BLaER1 (cell line): ENCODE measurements at regions not wholly inside any gene's neighbourhood (a gene's known extent, or its start where the extent isn't known, plus 50 kb on each side); places are given as distances from the start of the nearest gene placed in this dataset.

Experiments
- H3K27ac ChIP-seq: shearing (Covaris generic); formaldehyde crosslinking; 2 replicates; pipeline ENCODE4 v1.8.1; 2022
- H3K27me3 ChIP-seq: shearing (Covaris generic); formaldehyde crosslinking; 2 replicates; pipeline ENCODE4 v1.8.1; 2022
- H3K36me3 ChIP-seq: shearing (Covaris generic); formaldehyde crosslinking; 2 replicates; pipeline ENCODE4 v1.8.1; 2022
- H3K4me1 ChIP-seq: shearing (Covaris generic); formaldehyde crosslinking; 2 replicates; pipeline ENCODE4 v1.8.1; 2022
- H3K4me2 ChIP-seq: shearing (Covaris generic); formaldehyde crosslinking; 2 replicates; pipeline ENCODE4 v1.8.1; 2022
- H3K4me3 ChIP-seq: shearing (Covaris generic); formaldehyde crosslinking; 2 replicates; pipeline ENCODE4 v1.8.1; 2022
- H3K9ac ChIP-seq: shearing (Covaris generic); formaldehyde crosslinking; 2 replicates; pipeline ENCODE4 v1.8.1; 2022
- H3K9me3 ChIP-seq: shearing (Covaris generic); formaldehyde crosslinking; 2 replicates; pipeline ENCODE4 v1.8.1; 2022
- H4K20me1 ChIP-seq: shearing (Covaris generic); formaldehyde crosslinking; 2 replicates; pipeline ENCODE4 v1.8.1; 2022
- Cebpa-rat ChIP-seq: shearing (Covaris generic); IDR thresholded peaks from 2 replicates; pipeline ENCODE4 v1.8.1; 2022

DNA sequence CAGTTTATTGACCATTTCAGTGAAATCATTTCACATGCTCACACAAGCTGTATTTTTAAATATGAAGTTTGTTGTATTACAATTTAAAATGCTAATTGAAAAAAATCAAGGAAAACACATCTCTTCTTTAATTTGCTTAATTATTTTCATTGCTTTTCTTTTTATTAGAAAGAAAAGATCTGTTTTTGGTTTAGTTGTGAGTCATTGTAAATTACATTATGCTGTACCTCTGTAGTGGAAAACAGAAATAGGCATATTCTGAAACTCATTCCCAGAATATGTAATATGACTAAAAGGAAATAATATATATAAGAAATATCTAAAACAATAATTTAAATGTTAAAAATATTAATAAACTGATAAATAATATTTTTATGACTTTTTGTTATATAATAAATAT lies 161.9 kb downstream of the HGF start:
- no peak overlapping the region for H3K4me2 ChIP-seq
- no peak overlapping the region for H3K27ac ChIP-seq
- H3K9ac ChIP-seq, result no peak overlapping the region
- H3K9me3 ChIP-seq, result no peaks in the 10 kb centered on the region
- no peaks in the 10 kb centered on the region for H3K4me1 ChIP-seq
- no peaks in the 10 kb centered on the region for H3K27me3 ChIP-seq
- H3K36me3 ChIP-seq, result no peaks in the 10 kb centered on the region
- TF ChIP-seq Cebpa-rat, result no peak
- H3K4me3 ChIP-seq, result no peak overlapping the region
- no peaks in the 10 kb centered on the region for H4K20me1 ChIP-seq

GRCh38 chr7:81606078-81606863 lies 163.6 kb downstream of the HGF start:
- Histone ChIP-seq H4K20me1 (no peaks in the 10 kb centered on the region), H3K9me3 (no peaks in the 10 kb centered on the region), H3K27me3 (no peaks in the 10 kb centered on the region), H3K27ac (no peak overlapping the region), H3K4me1 (no peaks in the 10 kb centered on the region), H3K4me2 (no peak overlapping the region), H3K36me3 (no peaks in the 10 kb centered on the region), H3K9ac (no peak overlapping the region), H3K4me3 (no peak overlapping the region)
- no peak for TF ChIP-seq Cebpa-rat

DNA sequence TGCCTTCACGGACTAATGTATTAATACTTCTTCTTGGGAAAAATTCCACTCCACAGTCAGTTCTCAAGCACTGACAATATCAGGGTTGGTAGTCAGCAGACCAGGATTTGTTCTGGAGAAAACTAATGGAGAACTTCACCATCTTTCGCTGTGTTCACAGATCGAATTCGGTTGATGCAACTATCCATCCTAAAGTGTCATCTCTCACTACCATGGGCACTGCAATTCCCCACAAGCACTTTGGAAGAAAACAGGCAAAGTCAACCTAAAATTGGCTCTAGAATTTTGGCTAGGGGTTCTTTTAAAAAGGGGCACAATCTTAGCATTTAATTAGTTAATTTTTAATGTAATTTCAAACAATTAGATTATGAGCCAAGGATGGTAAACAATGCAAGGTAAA lies 164.4 kb downstream of the HGF start:
- Histone ChIP-seq H3K27ac (no peak overlapping the region), H3K9ac (no peak overlapping the region), H3K27me3 (no peaks in the 10 kb centered on the region), H4K20me1 (no peaks in the 10 kb centered on the region), H3K9me3 (no peaks in the 10 kb centered on the region), H3K4me3 (no peak overlapping the region), H3K4me2 (no peak overlapping the region), H3K4me1 (no peaks in the 10 kb centered on the region), H3K36me3 (no peaks in the 10 kb centered on the region)
- no peak for TF ChIP-seq Cebpa-rat

DNA sequence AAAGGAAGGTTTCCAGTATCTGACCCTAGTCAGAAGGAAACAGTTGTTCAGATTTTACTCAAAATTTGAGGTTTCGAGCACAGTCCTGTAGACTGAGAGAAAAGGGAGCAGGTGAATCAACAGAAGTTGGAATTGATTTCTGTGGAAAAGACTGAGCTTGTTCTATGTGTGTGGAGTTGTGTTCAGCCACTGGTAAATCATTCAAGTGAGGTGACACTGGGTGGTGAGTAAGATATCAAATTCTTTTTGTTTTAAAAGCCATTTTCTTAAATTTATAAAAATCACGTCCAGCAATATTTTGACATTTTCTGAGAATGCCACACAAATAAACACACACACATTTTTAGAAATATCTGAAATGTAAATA lies 165.1 kb downstream of the HGF start:
- no peaks in the 10 kb centered on the region for H3K27me3 ChIP-seq
- no peak overlapping the region for H3K4me2 ChIP-seq
- H3K9me3 ChIP-seq, result no peaks in the 10 kb centered on the region
- no peak for TF ChIP-seq Cebpa-rat
- H4K20me1 ChIP-seq, result no peaks in the 10 kb centered on the region
- H3K36me3 ChIP-seq, result no peaks in the 10 kb centered on the region
- no peak overlapping the region for H3K27ac ChIP-seq
- H3K4me3 ChIP-seq, result no peak overlapping the region
- no peaks in the 10 kb centered on the region for H3K4me1 ChIP-seq
- H3K9ac ChIP-seq, result no peak overlapping the region

DNA sequence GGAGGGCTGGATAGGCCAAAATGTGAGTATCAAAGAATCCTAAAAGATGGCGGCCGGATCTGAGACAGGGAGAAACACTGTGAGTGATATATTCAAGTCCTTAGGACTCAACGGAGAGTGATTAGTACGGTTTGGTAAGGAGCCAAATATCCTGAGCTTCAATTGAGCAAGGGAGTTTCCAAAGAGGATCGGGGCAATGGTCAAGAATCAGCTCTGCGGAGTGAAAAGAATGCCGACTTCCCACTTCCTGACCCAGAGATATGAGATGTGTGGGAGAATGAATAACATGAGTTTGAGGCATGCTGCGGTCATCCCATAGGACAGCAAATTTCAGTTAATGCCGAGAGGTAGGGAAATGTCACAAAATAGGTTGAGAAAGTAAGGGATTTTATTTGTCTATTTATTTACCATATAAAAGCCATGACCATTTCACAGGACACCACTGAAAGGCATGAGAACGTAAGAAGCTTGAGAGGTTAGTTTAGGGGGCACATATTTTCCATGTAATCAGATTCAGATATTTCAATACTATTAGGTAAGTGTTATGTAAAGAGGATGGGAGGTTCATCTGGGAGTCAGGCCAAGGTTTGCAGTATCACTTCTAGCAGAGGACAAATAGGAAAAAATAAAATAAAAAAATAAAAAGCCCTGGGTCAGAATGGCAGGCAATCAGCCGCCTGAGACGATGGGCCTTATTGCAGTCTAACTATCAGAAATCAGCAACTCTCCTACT lies 165.6 kb downstream of the HGF start:
- Histone ChIP-seq H4K20me1 (no peaks in the 10 kb centered on the region), H3K27ac (no peak overlapping the region), H3K4me1 (no peaks in the 10 kb centered on the region), H3K9me3 (no peaks in the 10 kb centered on the region), H3K4me2 (no peak overlapping the region), H3K36me3 (no peaks in the 10 kb centered on the region), H3K9ac (no peak overlapping the region), H3K27me3 (no peaks in the 10 kb centered on the region), H3K4me3 (no peak overlapping the region)
- no peak for TF ChIP-seq Cebpa-rat

GRCh38 chr7:81600608-81601007 lies 169.2 kb downstream of the HGF start:
- Histone ChIP-seq H3K36me3 (no peaks in the 10 kb centered on the region), H4K20me1 (no peaks in the 10 kb centered on the region), H3K4me3 (no peak overlapping the region), H3K9ac (no peak overlapping the region), H3K9me3 (no peaks in the 10 kb centered on the region), H3K27me3 (no peaks in the 10 kb centered on the region), H3K27ac (no peak overlapping the region), H3K4me1 (no peaks in the 10 kb centered on the region), H3K4me2 (no peak overlapping the region)
- TF ChIP-seq Cebpa-rat, result no peak

- no peaks in the 10 kb centered on the region for H3K4me1 ChIP-seq
- H3K27ac ChIP-seq, result no peak overlapping the region
- no peaks in the 10 kb centered on the region for H3K36me3 ChIP-seq
- no peaks in the 10 kb centered on the region for H4K20me1 ChIP-seq
- no peak overlapping the region for H3K4me3 ChIP-seq
- no peaks in the 10 kb centered on the region for H3K9me3 ChIP-seq
- H3K9ac ChIP-seq, result no peak overlapping the region
- no peak for TF ChIP-seq Cebpa-rat
- no peak overlapping the region for H3K4me2 ChIP-seq
- H3K27me3 ChIP-seq, result no peaks in the 10 kb centered on the region
Observed at GRCh38 chr7:81598951-81599350, 170.9 kb downstream of the HGF start.

DNA sequence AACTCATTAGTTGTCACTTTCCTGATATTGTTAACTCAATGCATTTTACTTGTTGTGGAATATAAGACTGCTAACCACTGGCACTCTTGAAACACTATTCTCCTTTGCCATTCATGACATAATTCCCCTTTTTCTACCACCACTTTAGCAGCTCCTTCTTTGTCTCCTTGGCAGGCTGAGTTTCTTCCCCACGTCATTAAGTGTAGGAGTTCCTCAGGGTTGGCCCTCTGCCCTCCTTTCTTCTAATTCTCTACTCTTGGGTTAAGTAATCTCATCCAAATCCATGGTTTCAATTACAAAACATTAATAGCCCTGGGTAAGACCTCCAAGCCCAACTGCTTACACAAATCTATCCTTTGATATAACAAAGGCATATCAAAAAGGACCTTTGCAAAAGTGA lies 175.1 kb downstream of the HGF start:
- Histone ChIP-seq H3K36me3 (no peaks in the 10 kb centered on the region), H3K9ac (no peak overlapping the region), H3K4me3 (no peak overlapping the region), H3K9me3 (no peaks in the 10 kb centered on the region), H3K27me3 (no peaks in the 10 kb centered on the region), H3K27ac (no peak overlapping the region), H4K20me1 (no peaks in the 10 kb centered on the region), H3K4me1 (no peaks in the 10 kb centered on the region), H3K4me2 (no peak overlapping the region)
- TF ChIP-seq Cebpa-rat, result no peak

DNA sequence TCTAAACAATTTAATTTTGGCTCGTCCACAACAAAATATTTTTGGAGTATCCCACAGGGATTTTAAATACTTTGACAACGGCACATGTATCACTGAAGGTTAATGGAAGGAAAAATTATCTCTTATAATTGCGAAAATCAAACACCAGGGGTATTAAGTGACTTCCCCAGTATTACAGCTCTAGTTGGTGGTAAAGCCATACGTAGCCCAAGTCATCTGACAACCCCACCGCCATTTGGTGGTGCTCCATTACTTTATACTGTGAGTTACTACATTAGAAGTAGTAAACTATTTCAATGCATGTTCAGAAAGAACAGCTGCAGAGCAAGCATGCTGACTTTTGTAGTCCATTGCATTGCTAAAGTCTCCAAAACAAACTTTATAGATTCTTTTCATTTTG lies 179.7 kb downstream of the HGF start:
- no peak for TF ChIP-seq Cebpa-rat

DNA sequence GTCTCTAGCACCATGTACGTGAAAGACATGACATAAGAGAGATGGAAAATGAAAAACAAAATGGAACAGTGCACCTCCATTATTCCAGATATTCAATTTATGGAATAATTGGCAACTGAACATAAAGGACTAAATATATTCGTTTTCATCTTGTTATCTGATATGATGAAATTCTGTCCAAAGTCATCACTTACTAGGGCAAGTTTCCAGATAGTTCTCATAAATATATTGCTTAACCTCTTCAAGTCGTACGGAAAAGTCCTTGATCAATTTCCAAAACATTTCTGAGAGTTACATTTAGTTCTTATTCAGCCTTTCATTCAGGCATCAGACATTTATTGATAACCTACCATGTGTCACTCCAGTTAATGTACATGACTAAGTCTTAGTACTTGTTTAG lies 185.2 kb downstream of the HGF start:
- no peak overlapping the region for H3K4me3 ChIP-seq

More for the DNA sequence above, 179.7 kb downstream of the HGF start:
- Histone ChIP-seq H3K9me3 (no peaks in the 10 kb centered on the region), H3K4me1 (no peaks in the 10 kb centered on the region), H3K36me3 (no peaks in the 10 kb centered on the region), H3K4me2 (no peak overlapping the region), H3K27me3 (no peaks in the 10 kb centered on the region), H4K20me1 (no peaks in the 10 kb centered on the region), H3K9ac (no peak overlapping the region), H3K27ac (no peak overlapping the region), H3K4me3 (no peak overlapping the region)

More for the DNA sequence above, 185.2 kb downstream of the HGF start:
- Histone ChIP-seq H3K4me2 (no peak overlapping the region), H3K9me3 (no peaks in the 10 kb centered on the region), H3K9ac (no peak overlapping the region), H4K20me1 (no peaks in the 10 kb centered on the region), H3K36me3 (no peaks in the 10 kb centered on the region), H3K27me3 (no peaks in the 10 kb centered on the region), H3K4me1 (no peaks in the 10 kb centered on the region), H3K27ac (no peak overlapping the region)
- no peak for TF ChIP-seq Cebpa-rat
